HG02678 (cell line): ENCODE measurements at regions not wholly inside any gene's neighbourhood (a gene's known extent, or its start where the extent isn't known, plus 50 kb on each side); places are given as distances from the start of the nearest gene placed in this dataset.
A peak's percentile ranks its signal among the peaks of the same experiment; 100 is the strongest.

Experiments
- ATAC-seq: cut with Tn5 transposase; IDR thresholded peaks from one replicate; pipeline ENCODE4 v1.9.1; 2021; ENCODE audit warnings: mild to moderate bottlenecking, moderate library complexity; ENCODE audit not compliant: unreplicated experiment

- no peak for ATAC-seq
Measured at GRCh38 chr12:90281154-90281868, 572.7 kb upstream of the ATP2B1 start.

GRCh38 chr12:90280564-90281058 is 572.0 kb upstream of the ATP2B1 start:
- peak; percentile 66 for ATAC-seq

- no peak for ATAC-seq
Measured at GRCh38 chr12:90280033-90280432, 571.4 kb upstream of the ATP2B1 start.

- ATAC-seq: no peak
Measured at GRCh38 chr12:90275088-90275487, 566.5 kb upstream of the ATP2B1 start.

GRCh38 chr12:90274407-90274806 is 565.8 kb upstream of the ATP2B1 start:
- no peak for ATAC-seq

- peak; percentile 64 for ATAC-seq
Measured at GRCh38 chr12:90268574-90268973, 559.9 kb upstream of the ATP2B1 start.

GRCh38 chr12:90262251-90262650 is 553.6 kb upstream of the ATP2B1 start:
- no peak for ATAC-seq

- no peak for ATAC-seq
Measured at GRCh38 chr12:90261283-90261682, 552.6 kb upstream of the ATP2B1 start.

GRCh38 chr12:90260136-90260535 is 551.5 kb upstream of the ATP2B1 start:
- no peak for ATAC-seq

- no peak for ATAC-seq
Measured at GRCh38 chr12:90257927-90258624, 549.4 kb upstream of the ATP2B1 start.

GRCh38 chr12:90254796-90255195 is 546.2 kb upstream of the ATP2B1 start:
- no peak for ATAC-seq

- ATAC-seq: peak; percentile 99
Measured at GRCh38 chr12:90253674-90254181, 545.1 kb upstream of the ATP2B1 start.

- ATAC-seq: peak; percentile 30
Measured at GRCh38 chr12:90253136-90253535, 544.5 kb upstream of the ATP2B1 start.

GRCh38 chr12:90250766-90251165 is 542.1 kb upstream of the ATP2B1 start:
- no peak for ATAC-seq

- ATAC-seq: no peak
Measured at GRCh38 chr12:90250042-90250441, 541.4 kb upstream of the ATP2B1 start.

GRCh38 chr12:90246688-90247087 is 538.0 kb upstream of the ATP2B1 start:
- ATAC-seq: no peak

- no peak for ATAC-seq
Measured at GRCh38 chr12:90245391-90245790, 536.8 kb upstream of the ATP2B1 start.

GRCh38 chr12:90244232-90244631 is 535.6 kb upstream of the ATP2B1 start:
- no peak for ATAC-seq

GRCh38 chr12:90243211-90243610 is 534.6 kb upstream of the ATP2B1 start:
- no peak for ATAC-seq

- ATAC-seq: no peak
Measured at GRCh38 chr12:90239732-90240260, 531.2 kb upstream of the ATP2B1 start.

- ATAC-seq: no peak
Measured at GRCh38 chr12:90238663-90239271, 530.1 kb upstream of the ATP2B1 start.
